ENCODE measurements at regions not wholly inside any gene's neighbourhood (a gene's known extent, or its start where the extent isn't known, plus 50 kb on each side); places are given as distances from the start of the nearest gene placed in this dataset.

GRCh38 chr5:63894690-63895089 lies 67.6 kb downstream of the HTR1A start:
- no peak for DNase-seq (ENCODE audit: insufficient read length, low spot score)
- no peak for TF ChIP-seq POLR2A (IDR thresholded peaks at IDR 0.05; ENCODE audit: low read depth, low read length)
- FAIRE-seq: no peak

- FAIRE-seq (no peak), DNase-seq (ENCODE audit: insufficient read length, low spot score) (no peak)
- no peak for TF ChIP-seq POLR2A (IDR thresholded peaks at IDR 0.05; ENCODE audit: low read depth, low read length)
Measured at GRCh38 chr5:63878788-63879187, 83.5 kb downstream of the HTR1A start.

- TF ChIP-seq POLR2A (IDR thresholded peaks at IDR 0.05; ENCODE audit: low read depth, low read length): no peak
Measured at GRCh38 chr5:63877961-63878360, 84.3 kb downstream of the HTR1A start.

GRCh38 chr5:63860379-63860778 lies 101.9 kb downstream of the HTR1A start:
- no peak for FAIRE-seq
- DNase-seq (ENCODE audit: insufficient read length, low spot score): no peak
- TF ChIP-seq POLR2A (IDR thresholded peaks at IDR 0.05; ENCODE audit: low read depth, low read length): no peak

More at GRCh38 chr5:63877961-63878360, 84.3 kb downstream of the HTR1A start:
- FAIRE-seq: no peak
- no peak for DNase-seq (ENCODE audit: insufficient read length, low spot score)

- FAIRE-seq (no peak), DNase-seq (ENCODE audit: insufficient read length, low spot score) (no peak)
- TF ChIP-seq POLR2A (IDR thresholded peaks at IDR 0.05; ENCODE audit: low read depth, low read length): no peak
Measured at GRCh38 chr5:63854076-63854475, 108.2 kb downstream of the HTR1A start.

GRCh38 chr5:63843190-63843589 lies 119.1 kb downstream of the HTR1A start:
- TF ChIP-seq POLR2A (IDR thresholded peaks at IDR 0.05; ENCODE audit: low read depth, low read length): no peak
- no peak for FAIRE-seq
- no peak for DNase-seq (ENCODE audit: insufficient read length, low spot score)

GRCh38 chr5:63837437-63837836 lies 124.8 kb downstream of the HTR1A start:
- TF ChIP-seq POLR2A (IDR thresholded peaks at IDR 0.05; ENCODE audit: low read depth, low read length): no peak
- FAIRE-seq: no peak
- no peak for DNase-seq (ENCODE audit: insufficient read length, low spot score)

GRCh38 chr5:63831381-63831780 lies 130.9 kb downstream of the HTR1A start:
- FAIRE-seq: no peak
- TF ChIP-seq POLR2A (IDR thresholded peaks at IDR 0.05; ENCODE audit: low read depth, low read length): no peak
- no peak for DNase-seq (ENCODE audit: insufficient read length, low spot score)

- FAIRE-seq: no peak
- TF ChIP-seq POLR2A (IDR thresholded peaks at IDR 0.05; ENCODE audit: low read depth, low read length): no peak
Measured at GRCh38 chr5:63825984-63826383, 136.3 kb downstream of the HTR1A start.

GRCh38 chr5:63823583-63823982 lies 138.7 kb downstream of the HTR1A start:
- no peak for FAIRE-seq
- no peak for TF ChIP-seq POLR2A (IDR thresholded peaks at IDR 0.05; ENCODE audit: low read depth, low read length)
- no peak for DNase-seq (ENCODE audit: insufficient read length, low spot score)

More at GRCh38 chr5:63825984-63826383, 136.3 kb downstream of the HTR1A start:
- no peak for DNase-seq (ENCODE audit: insufficient read length, low spot score)

GRCh38 chr5:63822614-63823013 lies 139.6 kb downstream of the HTR1A start:
- TF ChIP-seq POLR2A (IDR thresholded peaks at IDR 0.05; ENCODE audit: low read depth, low read length): no peak
- FAIRE-seq (no peak), DNase-seq (ENCODE audit: insufficient read length, low spot score) (no peak)

- TF ChIP-seq POLR2A (IDR thresholded peaks at IDR 0.05; ENCODE audit: low read depth, low read length): no peak
- no peak for DNase-seq (ENCODE audit: insufficient read length, low spot score)
- FAIRE-seq: no peak
Measured at GRCh38 chr5:63820577-63820976, 141.7 kb downstream of the HTR1A start.

- FAIRE-seq: no peak
- no peak for TF ChIP-seq POLR2A (IDR thresholded peaks at IDR 0.05; ENCODE audit: low read depth, low read length)
- DNase-seq (ENCODE audit: insufficient read length, low spot score): no peak
Measured at GRCh38 chr5:63812693-63813092, 149.6 kb downstream of the HTR1A start.

GRCh38 chr5:63811961-63812360 lies 150.3 kb downstream of the HTR1A start:
- DNase-seq (ENCODE audit: insufficient read length, low spot score): no peak
- FAIRE-seq: no peak
- no peak for TF ChIP-seq POLR2A (IDR thresholded peaks at IDR 0.05; ENCODE audit: low read depth, low read length)

GRCh38 chr5:63811286-63811685 lies 151.0 kb downstream of the HTR1A start:
- no peak for TF ChIP-seq POLR2A (IDR thresholded peaks at IDR 0.05; ENCODE audit: low read depth, low read length)

GRCh38 chr5:63805151-63805550 lies 157.1 kb downstream of the HTR1A start:
- no peak for TF ChIP-seq POLR2A (IDR thresholded peaks at IDR 0.05; ENCODE audit: low read depth, low read length)
- FAIRE-seq (no peak), DNase-seq (ENCODE audit: insufficient read length, low spot score) (no peak)

More at GRCh38 chr5:63811286-63811685, 151.0 kb downstream of the HTR1A start:
- DNase-seq (ENCODE audit: insufficient read length, low spot score) (no peak), FAIRE-seq (no peak)
